NCI-H2227 treated with DMSO at 0.1 percent for 48 hours (cell line): ENCODE measurements at regions not wholly inside any gene's neighbourhood (a gene's known extent, or its start where the extent isn't known, plus 50 kb on each side); places are given as distances from the start of the nearest gene placed in this dataset.
"Not testable (repeated sequence)": the region's sequence is repeated elsewhere in the genome, so short reads cannot be mapped to it uniquely, and the experiment has no call there.

Source experiments
- DNase-seq: peaks from one replicate; lab custom pipeline; 2025; lab: John Stamatoyannopoulos, UW

DNA sequence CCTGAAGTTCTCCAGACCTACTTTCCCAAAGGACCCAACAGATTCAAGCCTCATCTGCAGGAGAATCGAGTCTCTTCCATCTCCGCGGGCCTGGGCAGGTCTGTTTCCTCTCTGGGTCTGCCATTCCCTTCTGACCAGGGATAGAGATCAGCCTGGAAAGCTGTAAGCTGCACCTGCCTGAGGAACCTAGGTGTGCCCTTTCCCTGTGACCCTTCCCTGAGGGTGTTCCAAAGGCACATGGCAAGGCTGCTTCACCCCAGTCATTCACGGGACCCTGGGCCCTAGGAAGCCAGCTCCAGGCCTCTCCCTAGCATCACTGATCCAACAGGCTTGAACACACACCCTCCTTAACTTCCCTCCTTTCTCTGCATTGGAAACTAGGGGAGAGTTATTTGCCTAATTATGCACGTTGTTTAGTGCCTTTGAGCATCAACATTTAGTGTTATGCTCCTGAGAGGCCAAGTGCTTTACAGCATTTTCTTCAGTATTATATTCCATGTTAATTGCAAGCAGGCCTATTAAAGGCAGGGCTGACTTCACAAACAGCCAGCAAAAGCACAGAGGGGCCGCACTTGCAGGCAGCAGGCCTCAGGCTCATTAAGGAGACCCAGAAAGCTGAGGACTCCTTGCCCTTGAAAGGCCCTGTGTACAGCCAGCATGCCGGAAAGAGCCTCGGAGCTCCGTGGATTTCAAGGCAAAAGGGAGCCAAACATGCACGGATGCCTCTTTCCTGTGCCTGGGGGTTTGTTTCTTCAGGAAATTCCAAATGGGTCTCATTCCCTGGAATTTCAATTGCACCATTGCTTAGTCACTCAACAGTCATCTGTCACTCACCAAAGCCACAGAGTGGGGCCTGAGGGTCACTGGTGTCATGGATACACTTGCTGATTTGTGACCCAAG is 91.0 kb upstream of the FAM20C start:
- DNase-seq = no peak

DNA sequence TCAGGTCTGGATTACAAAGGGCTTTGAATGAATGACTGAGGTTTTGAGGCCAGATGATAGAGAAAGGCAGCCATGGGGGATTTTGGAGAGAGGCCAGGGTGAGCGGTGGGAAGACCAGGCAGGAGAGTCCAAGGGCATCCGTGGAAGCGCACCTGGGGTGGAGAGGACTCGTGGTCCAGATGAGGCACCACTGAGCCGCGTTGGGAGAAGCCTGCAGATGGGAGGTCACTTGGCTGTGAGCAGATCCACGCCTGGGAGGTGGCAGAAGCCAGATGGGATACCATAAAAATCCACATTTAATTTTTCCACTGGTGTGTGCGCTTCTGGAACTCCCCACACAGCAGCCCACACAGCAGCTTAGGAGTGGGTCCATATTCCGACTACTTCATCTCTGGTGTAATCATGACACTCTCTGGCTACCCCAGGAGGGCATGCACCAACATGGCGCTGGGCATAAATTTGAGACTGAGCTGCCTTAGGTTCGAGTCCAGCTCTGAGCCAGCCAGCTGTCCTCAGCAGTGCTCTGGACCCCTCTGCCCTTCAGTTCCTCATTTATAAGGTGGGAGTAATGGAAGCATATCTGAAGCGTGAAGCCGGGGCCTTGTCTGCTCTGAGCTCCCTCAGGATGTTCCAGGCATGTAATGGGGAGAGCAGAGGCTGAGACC is 90.2 kb upstream of the FAM20C start:
- no peak for DNase-seq

DNA sequence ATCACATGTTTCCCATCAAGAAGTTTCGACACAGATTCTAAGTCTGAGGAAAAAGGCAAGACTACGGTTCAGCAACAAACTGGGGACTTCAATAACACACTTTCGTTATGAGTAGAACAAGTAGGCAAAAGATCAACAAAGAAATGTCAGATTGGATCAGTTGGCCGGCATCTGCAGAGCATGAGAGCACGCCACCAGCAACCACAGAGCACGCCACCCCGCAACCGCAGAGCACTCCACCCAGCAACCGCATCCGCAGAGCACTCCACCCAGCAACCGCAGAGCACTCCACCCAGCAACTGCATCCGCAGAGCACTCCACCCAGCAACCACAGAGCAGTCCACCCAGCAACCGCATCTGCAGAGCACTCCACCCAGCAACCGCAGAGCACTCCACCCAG is 89.7 kb upstream of the FAM20C start:
- DNase-seq = no peak

DNA sequence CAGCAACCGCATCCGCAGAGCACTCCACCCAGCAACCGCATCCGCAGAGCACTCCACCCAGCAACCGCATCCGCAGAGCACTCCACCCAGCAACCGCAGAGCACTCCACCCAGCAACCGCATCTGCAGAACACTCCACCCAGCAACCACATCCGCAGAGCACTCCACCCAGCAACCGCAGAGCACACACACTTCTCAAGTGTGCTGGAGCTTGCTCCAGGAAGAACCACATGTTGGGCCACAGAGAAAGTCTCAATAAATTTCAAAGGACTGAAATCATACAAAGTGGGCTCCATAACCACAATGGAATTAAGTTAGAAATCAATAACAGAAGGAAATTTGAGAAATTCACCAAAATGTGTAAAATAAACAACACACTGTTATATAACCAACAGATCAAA is 88.4 kb upstream of the FAM20C start:
- not testable (repeated sequence) for DNase-seq

DNA sequence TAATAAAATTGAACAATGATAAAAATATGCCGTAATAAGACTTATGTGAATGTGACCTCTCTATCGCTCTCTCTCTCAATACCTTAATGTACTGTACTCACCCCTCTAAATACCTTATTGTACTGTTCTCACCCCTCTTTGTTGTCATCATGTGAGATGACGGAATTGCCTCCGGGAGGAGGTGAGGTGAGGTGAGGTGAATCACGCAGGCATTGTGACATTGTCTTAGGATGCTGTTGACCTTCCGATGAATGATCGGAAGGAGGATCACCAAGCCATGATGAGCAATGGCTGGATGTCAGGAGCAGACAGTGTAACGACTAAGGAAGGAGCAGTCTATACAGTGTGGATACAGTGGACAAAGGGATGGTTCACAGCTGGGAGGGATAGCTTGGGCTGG is 87.4 kb upstream of the FAM20C start:
- DNase-seq = no peak

DNA sequence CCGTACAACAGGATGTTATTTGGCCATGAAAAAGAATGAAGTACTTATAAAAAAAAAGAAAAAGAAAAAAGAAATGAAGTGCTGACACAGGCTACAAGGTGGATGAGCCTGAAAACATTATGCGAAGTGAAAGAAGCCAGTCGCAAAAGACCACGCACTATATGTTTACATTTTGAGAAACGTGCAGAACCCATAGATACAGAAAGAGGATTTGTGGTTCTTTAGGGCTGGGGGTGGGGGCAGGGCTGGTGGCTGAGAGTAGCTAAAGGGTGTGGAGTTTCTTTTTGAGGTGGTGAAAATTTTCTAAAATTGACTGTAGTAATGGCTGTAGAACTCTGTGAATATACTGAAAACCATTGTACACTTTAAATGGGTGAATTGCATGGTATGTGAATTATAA is 86.0 kb upstream of the FAM20C start:
- DNase-seq = no peak

DNA sequence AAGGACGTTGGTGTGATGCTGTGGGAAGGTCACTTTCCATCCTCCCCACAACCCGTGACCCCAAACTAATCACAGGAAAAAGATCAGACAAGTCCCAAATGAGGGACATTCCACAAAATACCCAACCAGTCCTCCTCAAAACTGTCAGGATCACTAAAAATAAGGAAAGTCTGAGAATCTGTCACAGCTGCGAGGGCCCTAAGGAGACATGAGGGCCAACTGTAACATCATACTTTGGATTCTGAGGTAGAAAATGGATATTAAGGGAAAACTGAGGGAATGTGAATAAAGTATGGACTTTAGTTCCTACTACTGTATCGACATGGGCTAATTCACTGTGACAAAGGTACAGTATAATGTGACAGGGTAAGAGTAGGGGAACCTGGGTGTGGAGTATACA is 85.1 kb upstream of the FAM20C start:
- DNase-seq = no peak

DNA sequence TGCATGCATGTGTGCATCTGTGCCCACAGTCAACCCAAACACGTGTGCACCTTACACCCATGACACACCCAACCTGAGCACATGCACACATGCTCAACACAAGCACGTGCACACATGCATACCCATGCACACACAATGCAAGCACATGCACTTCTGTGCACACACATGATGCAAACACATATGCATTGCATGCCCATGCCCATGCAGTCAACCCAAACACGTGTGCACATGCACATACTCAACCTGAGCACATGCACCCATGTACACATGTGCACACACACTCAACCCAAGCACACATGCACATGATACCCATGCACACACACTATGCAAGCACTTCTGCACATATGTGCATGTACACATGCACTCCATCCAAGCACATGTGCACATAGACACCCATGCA is 84.5 kb upstream of the FAM20C start:
- DNase-seq = no peak

DNA sequence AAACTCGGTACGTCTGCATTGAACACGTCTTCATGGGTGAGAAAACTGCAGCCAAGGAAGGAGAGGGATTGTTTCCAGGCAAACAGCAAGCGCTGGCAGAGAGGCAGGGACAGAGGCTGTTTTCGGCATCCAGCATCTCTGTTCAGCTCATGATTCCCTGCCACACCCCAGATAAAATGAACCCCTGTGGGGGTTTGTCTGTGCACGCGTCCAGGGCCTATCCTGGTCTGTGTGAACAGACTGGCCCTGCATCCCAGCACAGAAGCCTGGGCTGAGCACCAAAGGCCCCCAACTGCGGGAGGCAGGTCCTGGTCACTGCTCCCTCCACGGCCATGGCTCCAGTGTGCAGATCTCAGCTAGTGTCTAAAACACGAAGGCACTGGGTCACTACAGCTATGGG is 83.3 kb upstream of the FAM20C start:
- no peak for DNase-seq

DNA sequence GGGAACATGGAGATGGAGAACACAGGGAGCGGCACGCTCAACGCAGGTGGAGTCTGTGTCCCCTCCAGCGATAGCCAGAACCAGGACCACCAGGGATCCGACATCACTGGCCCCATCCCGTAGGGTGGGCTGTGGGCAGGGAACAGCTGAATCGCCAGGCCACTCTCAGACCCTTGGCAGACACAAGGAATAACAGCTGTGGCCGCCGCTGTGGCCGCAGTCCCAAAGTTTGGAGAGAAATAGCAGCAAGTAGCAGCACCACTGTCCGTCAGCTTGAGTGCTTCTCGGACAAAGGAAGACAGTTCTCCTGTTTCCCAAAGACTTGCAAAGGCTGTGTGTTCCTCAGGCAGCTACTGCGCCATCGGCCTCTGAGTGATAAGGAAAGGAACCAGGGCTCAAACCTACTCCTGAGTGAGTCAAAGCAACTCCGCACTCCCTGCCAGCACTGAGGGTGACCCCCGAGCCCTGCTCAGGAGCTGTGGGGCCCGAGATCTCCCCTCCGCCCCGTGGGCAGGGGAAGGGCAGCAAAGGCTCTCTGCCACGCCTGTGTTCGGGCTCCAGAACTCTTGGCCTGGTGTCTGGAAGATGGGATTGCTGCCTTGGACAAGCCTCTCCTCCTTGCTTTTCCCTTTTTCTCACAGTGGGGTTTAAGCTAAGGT is 82.3 kb upstream of the FAM20C start:
- no peak for DNase-seq

DNA sequence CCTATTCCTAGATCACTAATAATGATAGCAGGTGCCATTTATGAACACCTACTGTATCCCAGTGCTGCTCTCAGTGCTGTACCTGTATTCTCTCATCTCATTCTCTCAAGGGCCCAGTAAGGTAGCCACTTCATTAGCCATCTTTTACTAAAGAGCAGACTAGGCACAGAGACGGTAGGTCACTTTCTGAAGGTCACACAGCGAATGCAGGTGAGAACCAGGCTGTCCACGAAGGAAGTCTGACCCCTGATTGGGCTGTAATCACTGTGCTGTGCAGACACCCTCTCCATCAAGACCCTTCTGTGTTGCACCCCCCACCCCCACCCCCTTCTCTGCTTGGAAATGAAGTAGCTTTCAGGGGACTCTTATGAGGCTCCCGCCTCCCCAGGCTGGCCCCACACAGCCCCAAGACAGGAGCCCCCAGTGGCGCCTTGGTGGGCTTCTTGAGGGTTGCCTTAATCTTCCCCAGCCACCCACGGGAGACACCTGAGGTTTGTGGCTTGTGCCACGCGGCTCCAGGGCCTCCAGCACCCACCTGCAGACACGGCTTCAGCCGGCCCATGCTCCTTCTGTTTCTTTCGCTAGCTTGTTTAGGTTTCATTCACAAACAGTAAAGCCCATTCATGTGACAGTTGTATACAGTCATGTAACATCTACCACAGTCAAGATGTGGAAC is 81.7 kb upstream of the FAM20C start:
- no peak for DNase-seq

DNA sequence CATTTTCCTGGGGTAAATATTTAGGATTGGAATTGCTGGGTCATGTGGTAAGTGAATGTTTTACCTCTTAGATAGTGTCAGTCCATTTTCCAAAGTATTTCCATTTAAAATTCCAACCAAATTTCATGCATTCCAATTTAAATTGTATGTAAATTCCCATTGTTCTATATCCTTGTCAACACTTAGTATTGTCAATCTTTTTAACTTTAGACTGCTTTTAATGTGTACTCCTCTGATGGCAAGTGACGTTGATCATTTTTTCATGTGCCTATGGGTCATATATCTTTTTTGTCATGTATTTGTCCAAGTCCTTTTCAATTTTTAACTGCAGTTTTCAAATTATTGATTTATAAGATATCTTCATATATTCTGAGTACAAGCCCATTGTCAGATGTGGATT is 80.8 kb upstream of the FAM20C start:
- no peak for DNase-seq

DNA sequence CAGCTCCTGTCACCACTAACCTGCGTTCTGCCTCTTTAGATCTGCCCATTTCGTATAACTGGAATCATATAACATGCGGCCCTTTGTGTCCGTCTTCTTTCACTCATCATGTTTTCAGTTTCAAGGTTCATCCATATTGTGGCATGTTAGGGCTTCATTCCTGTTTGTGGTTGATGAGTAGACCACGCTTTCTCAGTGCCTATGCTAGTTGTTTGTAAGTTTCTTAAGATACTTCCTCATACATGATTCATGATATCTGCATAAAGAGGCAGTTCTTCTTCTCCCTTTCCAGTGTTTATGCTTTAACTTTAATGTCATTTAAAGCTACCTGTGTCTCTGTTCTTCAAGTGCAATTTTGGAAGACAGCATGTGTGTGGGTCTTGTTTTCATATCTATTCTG is 79.5 kb upstream of the FAM20C start:
- no peak for DNase-seq

DNA sequence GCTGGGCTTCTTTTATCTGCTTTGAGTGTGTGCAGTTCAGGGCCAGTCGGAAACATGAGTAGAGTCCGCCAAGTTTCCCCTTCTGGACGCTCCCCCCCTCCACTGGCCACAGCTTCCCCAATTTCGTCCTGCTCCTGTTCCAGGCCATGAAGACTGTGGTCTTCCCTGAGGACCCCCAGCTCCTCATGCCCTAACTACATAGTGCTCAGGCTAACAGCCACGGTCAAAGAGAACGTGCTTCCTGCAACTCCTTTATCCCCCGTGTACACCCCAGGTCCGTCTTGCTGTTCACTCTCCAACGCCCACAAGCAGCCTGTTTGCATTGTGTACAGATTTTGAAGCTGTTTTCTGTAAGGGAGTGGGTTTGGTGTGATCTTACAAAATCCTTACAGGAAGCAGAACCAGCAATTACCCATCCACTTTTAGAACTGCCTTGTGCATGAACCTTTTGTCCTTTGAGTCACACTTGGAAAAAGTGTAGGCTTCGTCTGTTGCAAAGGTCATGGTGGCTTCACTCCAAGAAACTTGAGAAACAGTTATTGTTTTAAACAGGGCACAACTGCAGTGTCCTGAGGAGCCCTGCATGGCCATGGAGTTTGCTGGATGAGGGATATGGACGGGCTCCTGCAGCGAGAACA is 77.0 kb upstream of the FAM20C start:
- no peak for DNase-seq

DNA sequence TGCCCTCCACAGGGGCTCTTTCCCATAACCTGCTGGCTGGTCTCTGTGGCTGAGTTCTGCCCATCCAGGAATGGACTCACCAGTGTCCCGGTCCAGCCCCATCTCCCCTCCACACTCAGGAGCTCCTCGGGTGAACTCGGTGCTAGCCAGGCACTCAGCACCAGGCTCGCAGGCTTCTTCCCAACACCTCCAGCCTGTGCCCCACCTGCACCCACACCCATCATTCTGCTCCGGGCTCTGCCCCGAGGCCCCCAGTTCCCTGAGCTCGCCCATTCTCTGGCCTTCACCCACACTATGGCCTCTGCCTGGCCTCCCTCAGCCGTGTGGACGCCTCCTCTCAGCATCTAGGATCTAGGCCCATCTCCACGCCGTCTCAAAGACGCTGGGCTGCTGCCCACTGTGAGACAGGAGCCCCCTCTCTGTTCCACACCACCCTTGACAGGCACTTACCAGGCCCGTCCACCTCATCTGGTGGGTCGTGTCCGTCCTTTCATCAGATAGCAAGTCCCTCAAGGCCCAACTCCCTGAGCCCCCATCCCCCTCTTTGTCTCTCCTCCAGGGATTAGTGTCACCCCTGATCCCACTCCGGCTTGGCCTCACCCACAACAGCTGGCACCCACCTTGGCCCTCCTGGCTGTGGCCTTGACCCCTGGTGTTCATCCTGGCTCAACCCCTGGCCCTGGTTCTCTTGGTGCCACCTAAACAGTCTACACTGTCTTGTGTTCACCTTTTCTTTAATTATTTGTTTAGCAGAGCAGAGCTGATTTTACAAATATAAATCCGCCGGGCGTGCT is 76.0 kb upstream of the FAM20C start:
- DNase-seq = no peak

DNA sequence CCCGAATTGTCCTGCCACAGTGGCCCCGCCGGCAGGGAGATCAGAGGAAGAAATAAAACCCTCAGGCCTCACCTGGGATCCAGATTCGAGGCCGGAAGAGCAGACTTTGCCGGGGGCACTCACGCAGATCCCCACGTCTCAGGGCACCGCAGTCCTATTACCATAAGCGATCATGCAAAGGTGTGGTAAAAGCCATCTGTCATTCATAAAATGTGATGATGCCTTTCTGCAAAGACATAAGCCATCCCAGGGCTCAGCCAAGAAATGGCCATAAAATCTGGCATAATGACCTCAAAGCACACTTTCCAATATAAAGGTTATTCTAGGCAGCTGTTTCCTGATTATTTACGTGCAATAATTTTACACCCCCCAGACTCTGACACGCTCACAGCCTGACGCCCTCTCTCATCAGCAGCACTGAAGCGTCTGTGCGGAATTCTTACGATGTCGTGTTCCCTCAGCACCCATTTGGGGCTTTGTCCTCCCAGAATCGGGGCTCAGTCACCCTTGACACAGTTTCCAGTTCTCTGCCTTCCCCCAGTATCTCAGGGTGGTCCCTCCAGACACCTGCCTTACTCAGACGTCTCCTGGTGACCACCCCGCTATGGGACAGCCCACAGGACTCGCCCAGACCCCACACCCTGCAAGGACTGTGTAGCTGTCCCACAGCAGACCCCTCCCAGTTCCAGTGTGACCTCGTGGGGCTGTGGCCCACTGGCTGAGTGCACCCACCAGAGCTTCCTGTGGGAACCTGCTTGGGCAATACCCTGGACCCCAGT is 74.3 kb upstream of the FAM20C start:
- no peak for DNase-seq

DNA sequence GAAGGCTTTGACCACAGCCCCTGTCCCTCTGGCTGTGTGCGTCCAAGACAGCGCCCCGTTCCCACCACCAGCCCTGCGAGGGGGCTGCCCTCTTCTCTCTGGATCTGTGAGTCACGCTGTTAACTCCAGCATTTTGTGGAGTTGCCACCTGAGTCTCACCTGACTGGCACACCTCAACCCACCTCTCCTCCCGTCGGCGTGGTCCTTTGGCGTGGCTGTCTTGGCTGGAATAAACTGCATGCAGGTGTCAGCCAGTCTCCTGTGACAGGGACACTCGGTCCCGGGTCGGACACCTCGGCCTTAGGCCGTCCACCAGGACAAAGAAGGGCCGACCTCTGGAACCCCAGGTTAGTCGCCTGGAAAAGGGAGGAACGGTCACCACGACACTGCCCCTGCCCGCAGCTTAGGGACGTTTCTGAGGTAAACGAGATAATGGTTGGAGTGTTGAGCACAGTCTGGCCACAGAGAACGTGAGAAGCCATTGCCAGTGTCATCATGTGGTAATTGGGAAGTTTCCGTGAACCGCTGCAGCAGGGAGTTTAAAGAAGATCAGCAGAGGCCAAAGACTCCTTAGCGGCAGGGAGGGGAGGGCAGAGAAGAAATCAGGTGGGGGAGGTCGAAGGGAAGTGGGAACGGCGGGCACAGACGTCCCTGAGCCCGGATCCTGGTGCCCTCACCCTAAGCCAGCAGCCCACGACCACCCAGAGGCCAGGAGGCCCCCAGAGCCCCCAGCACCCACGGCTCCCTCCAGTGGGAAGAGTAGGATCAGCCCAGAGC is 73.6 kb upstream of the FAM20C start:
- no peak for DNase-seq

DNA sequence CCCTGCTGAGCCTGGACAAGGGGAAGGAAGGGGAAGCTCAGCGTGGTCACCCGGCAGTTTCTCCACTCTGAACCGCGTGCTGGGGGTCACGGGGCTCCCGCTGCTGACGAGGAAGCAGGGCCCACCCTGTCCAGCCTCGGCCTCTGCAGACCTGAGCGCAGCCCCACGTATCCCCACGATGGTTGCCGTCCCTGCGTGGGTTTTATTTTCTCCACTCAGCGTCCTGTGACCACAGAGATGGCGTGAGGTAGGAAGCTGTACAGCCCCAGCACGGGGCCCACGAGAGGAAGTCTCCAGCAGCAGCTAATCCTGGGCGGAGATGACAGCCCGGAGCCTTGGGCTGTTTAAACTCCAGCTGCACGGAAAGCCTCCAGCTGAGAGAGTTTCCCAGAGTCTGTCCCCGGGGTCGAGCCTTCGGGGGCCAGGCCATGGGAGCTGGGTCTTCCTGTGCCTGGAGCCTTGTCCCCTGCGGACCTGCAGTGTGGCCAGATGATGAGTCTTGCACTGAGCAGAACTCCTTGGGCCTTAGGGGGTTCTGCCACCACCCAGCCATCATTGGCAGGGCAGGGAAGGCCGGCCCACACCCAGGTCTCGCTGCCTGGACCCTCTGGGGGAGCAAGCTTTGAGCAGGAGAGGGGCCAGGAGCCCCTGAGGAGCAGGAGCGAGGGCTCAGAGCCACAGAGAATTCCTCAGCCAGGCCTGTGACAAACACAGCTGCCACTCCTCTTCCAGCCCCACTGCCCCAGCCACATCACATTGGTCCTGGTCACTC is 72.8 kb upstream of the FAM20C start:
- DNase-seq = no peak
